GM18867 (cell line): ENCODE measurements at regions not wholly inside any gene's neighbourhood (a gene's known extent, or its start where the extent isn't known, plus 50 kb on each side); places are given as distances from the start of the nearest gene placed in this dataset.

Experiments used
- ATAC-seq: cut with Tn5 transposase; IDR thresholded peaks from one replicate; pipeline ENCODE4 v1.9.1; 2021; ENCODE audit warnings: mild to moderate bottlenecking, moderate library complexity; ENCODE audit not compliant: unreplicated experiment

GRCh38 chr13:73201626-73202025 lies 142.8 kb downstream of the KLF5 start:
- no peak for ATAC-seq

- ATAC-seq = no peak
These were observed 140.2 kb downstream of the KLF5 start for GRCh38 chr13:73198991-73199411.

- ATAC-seq = no peak
These were observed 136.3 kb downstream of the KLF5 start for GRCh38 chr13:73195091-73195490.

GRCh38 chr13:73194310-73194709 lies 135.5 kb downstream of the KLF5 start:
- ATAC-seq = no peak

GRCh38 chr13:73193554-73193953 lies 134.7 kb downstream of the KLF5 start:
- no peak for ATAC-seq

- ATAC-seq = no peak
These were observed 131.7 kb downstream of the KLF5 start for GRCh38 chr13:73190477-73190876.

- ATAC-seq = no peak
These were observed 131.0 kb downstream of the KLF5 start for GRCh38 chr13:73189776-73190175.

GRCh38 chr13:73189362-73189761 lies 130.6 kb downstream of the KLF5 start:
- ATAC-seq = no peak

- no peak for ATAC-seq
These were observed 128.3 kb downstream of the KLF5 start for GRCh38 chr13:73187106-73187505.

- ATAC-seq = no peak
These were observed 121.0 kb downstream of the KLF5 start for GRCh38 chr13:73179650-73180274.

- no peak for ATAC-seq
These were observed 119.2 kb downstream of the KLF5 start for GRCh38 chr13:73177916-73178565.

- ATAC-seq = no peak
These were observed 118.2 kb downstream of the KLF5 start for GRCh38 chr13:73177017-73177416.

GRCh38 chr13:73174521-73175010 lies 115.8 kb downstream of the KLF5 start:
- ATAC-seq = no peak

GRCh38 chr13:73173279-73173811 lies 114.5 kb downstream of the KLF5 start:
- ATAC-seq = no peak

GRCh38 chr13:73171926-73172325 lies 113.1 kb downstream of the KLF5 start:
- no peak for ATAC-seq

- ATAC-seq = no peak
These were observed 112.5 kb downstream of the KLF5 start for GRCh38 chr13:73171271-73171682.

GRCh38 chr13:73169971-73170370 lies 111.2 kb downstream of the KLF5 start:
- peak; percentile 68 for ATAC-seq

GRCh38 chr13:73168953-73169401 lies 110.2 kb downstream of the KLF5 start:
- no peak for ATAC-seq

- ATAC-seq = no peak
These were observed 109.6 kb downstream of the KLF5 start for GRCh38 chr13:73168226-73168952.

GRCh38 chr13:73167028-73167820 lies 108.4 kb downstream of the KLF5 start:
- ATAC-seq = no peak

- no peak for ATAC-seq
These were observed 107.4 kb downstream of the KLF5 start for GRCh38 chr13:73166204-73166603.
